Stimulated activated CD8-positive, alpha-beta memory T cell treated with anti-CD3 and anti-CD28 coated beads, Interleukin-4, amount 100 ng/mL, for 24 hours (primary cell): ENCODE measurements at regions not wholly inside any gene's neighbourhood (a gene's known extent, or its start where the extent isn't known, plus 50 kb on each side); places are given as distances from the start of the nearest gene placed in this dataset.
"Not testable (repeated sequence)": the region's sequence is repeated elsewhere in the genome, so short reads cannot be mapped to it uniquely, and the experiment has no call there.

Source experiments
- DNase-seq: peaks from one replicate; pipeline ENCODE4 v3.0.0-alpha.2; 2020; ENCODE audit warnings: low read depth

GRCh38 chr5:154620411-154620810 is 134.8 kb upstream of the LARP1 start:
- DNase-seq: no peak

DNA sequence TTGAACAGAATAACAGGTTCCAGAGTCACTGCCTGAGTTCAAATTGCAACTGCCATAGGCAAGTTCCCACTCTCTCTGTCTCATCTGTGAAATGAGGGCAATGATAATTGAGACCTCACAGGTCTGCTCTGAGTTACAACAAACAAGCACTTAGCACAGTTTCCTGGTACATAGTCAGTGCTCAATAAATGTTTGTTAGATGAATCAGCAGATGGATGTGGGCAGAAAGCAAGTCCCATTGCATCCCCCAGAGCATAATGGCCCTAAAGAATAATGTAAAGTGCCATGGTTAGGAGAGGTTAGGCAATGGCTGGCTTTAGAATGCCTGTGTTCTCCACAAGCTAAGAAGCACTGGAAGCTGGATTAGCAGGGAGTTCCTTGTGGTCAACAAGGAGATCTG is 136.5 kb upstream of the LARP1 start:
- no peak for DNase-seq

- DNase-seq: no peak
These were observed 136.6 kb upstream of the HAND1 start for GRCh38 chr5:154614595-154614994.

GRCh38 chr5:154614125-154614524 is 136.1 kb upstream of the HAND1 start:
- DNase-seq: no peak

GRCh38 chr5:154612666-154613065 is 134.6 kb upstream of the HAND1 start:
- DNase-seq: no peak

- no peak for DNase-seq
These were observed 133.3 kb upstream of the HAND1 start for GRCh38 chr5:154611341-154611767.

GRCh38 chr5:154610321-154611154 is 132.5 kb upstream of the HAND1 start:
- DNase-seq: peak; percentile 54

DNA sequence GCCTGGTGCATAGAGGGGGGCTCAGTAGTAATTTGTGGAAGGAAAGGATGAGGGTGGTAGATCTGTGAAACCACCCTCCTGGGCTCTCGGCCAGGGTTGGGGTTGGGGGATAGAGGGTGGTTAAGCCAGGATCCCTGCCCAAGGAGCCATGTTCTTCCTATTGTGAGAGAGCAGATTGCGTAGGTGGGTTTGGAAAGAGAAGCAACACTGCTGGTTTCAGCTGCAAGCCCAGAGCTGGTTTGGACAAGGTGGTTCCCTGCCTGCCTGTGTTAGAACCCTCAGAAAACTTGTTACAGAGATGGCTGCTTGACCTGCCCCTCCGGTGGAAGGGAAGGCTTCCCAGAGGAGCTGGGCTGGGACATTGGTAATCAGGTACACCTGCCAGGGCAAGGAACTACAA is 131.2 kb upstream of the HAND1 start:
- DNase-seq: no peak

GRCh38 chr5:154608531-154609011 is 130.5 kb upstream of the HAND1 start:
- no peak for DNase-seq

GRCh38 chr5:154607746-154608145 is 129.7 kb upstream of the HAND1 start:
- no peak for DNase-seq

- DNase-seq: no peak
These were observed 128.2 kb upstream of the HAND1 start for GRCh38 chr5:154606246-154606645.

GRCh38 chr5:154603953-154604679 is 126.1 kb upstream of the HAND1 start:
- DNase-seq: no peak

DNA sequence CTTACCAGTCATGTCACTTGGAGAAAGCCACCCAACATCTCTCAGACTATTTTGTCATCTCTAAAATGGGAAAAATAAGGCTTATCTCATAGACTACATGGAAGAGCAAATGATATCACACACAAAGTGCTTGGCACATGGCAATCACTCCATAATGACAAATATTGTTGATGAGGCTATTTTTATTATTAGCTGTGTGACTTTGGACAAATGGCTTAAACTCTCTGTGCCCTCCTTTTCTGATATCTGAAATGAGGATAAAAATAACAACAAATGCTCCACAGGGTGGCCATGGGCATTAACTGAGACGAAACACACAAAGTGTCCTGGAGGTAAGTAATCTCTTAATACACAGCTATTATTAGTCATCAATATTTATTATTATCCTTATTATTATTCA is 125.5 kb upstream of the HAND1 start:
- DNase-seq: no peak

DNA sequence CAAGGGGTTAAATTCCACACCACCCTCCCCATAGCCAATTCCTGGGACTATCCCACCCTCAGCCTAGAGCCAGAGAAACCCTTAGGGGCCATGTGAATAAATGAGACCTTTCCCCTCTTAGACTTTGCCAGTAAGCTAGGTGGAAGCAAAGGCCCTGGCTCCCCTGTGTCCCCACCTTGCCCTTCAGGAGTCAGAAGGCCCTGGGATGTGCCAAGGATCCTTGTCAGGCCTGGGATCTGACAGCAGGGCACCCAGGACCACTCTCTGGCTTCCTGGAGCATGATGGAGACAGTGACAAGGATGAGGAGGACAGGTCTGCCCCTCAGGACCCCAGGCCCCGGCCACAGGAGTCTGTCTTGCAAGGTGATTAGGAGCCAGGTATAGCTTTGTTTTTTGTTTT is 125.0 kb upstream of the HAND1 start:
- no peak for DNase-seq

- no peak for DNase-seq
These were observed 123.0 kb upstream of the HAND1 start for GRCh38 chr5:154601014-154601413.

GRCh38 chr5:154598021-154598420 is 120.0 kb upstream of the HAND1 start:
- no peak for DNase-seq

DNA sequence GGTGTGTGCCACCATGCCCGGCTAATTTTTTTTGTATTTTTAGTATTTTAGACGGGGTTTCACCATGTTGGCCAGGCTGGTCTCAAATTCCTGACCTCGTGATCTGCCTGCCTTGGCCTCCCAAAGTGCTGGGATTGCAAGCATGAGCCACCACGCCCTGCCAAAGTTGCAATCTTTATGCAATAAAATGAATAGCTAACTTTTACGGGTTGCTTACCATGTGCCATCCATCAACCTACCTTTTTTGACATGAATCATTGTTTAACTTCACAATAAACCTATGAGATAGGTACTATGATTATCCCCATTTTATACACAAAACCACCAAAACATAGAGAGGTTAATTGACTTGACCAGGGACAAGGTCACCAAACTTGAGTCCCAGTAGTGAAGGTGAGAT is 118.8 kb upstream of the HAND1 start:
- not testable (repeated sequence) for DNase-seq

DNA sequence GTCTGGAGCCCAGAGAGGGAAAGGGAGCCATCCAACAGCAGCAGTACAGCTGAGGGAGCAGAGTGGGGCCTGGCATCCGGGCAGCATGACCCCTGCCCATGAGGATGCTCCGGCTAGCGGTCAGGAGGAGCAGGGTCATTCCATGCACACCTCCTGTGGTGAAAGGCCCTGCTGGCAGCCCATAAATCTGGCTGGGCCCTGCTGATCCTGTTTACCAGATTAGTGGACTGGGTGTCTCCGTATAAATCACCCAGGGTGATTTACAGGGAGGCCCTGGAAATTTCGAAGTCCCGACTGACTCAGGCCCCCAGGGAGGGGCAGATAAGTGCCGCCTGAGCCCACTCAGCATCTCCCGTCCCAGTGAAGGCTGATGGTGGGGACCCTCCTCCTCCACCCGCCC is 117.6 kb upstream of the HAND1 start:
- DNase-seq: no peak

DNA sequence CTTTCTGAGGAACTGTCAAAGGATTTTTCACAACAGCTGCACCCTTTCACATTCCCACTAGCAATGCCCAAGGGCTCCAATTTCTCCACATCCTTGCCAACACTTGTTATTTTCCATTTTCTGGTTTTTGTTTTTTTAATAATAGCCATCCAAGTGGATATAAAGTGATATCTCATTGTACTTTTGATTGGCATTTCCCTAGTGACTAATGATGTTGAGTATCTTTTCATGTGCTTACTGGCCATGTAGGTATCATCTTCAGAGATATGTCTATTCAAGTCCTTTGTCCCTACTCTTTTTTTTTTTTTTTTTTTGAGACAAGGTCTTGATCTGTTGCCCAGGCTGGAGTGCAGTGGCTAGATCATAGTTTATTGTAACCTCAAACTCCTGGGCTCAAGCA is 115.8 kb upstream of the HAND1 start:
- DNase-seq: no peak

DNA sequence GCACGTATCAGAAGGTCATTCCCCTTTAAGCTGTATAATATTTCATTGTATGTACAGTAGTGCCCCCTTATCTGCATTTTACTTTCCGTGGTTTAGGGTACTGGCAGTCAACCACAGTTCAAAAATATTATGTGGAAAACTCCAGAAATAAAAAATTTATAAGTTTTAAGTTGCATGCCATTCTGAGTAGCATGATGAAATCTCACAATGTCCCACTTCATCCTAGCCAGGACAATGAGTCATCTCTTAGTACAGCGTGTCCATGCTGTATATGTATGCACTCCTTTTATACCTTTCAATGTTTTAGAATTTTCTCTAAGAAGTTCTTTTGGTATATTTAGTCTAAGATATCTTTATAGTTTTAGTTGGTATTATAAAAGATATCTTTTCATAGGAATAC is 115.0 kb upstream of the HAND1 start:
- DNase-seq: no peak

DNA sequence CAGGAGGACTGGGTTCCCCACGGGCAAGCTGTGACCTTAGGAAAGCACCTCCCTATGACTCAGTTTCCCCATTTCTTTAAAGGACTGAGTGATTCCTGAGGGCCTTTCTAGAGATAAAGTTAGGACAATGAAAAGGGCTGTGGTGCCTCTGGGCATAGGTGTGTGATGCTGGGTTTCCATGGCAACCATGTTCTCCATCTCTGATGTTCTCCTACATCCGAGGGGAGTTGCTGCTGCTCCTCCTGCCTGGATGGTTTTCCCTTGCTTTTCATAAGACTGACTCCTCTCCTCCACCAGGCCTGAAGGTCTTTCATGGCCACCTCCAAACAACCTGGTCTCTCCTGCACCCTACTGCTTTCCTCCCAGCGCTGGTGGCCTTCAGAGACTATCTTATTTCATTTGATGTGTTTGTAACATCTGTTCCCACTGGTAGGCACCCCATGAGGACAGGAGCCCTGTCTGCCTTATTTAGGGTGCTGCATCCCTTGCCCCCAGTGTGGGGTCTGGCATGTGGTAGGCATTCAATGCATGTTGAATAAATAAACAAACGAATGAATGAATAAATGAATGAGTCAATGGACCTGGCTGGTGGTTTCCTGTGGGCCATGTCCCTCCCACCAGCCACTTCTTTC is 112.2 kb upstream of the HAND1 start:
- no peak for DNase-seq

GRCh38 chr5:154589511-154589910 is 111.5 kb upstream of the HAND1 start:
- DNase-seq: no peak
